ENCODE measurements at regions not wholly inside any gene's neighbourhood (a gene's known extent, or its start where the extent isn't known, plus 50 kb on each side); places are given as distances from the start of the nearest gene placed in this dataset.
"Not testable (repeated sequence)": the region's sequence is repeated elsewhere in the genome, so short reads cannot be mapped to it uniquely, and the experiment has no call there.

DNA sequence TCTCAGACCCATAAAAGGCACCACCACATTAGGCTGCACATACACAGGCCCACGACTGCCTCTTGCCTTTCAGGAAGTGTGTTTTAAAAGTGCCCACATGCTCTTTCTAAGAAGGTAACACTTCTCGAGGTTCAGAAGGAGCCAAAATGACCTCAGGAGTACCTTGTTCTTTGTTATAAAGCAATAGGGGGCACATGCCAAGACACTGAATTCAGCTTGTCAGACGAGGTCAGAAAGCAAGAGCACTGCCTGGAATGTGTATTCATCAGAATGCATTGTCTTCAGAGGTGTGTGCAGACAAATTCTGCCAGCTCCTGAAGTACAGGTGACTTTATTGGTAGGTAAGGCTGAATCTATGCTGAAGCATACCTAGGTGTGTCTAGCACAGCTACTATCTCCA lies 114.5 kb upstream of the IRX1 start:
- DNase-seq = no peak

DNA sequence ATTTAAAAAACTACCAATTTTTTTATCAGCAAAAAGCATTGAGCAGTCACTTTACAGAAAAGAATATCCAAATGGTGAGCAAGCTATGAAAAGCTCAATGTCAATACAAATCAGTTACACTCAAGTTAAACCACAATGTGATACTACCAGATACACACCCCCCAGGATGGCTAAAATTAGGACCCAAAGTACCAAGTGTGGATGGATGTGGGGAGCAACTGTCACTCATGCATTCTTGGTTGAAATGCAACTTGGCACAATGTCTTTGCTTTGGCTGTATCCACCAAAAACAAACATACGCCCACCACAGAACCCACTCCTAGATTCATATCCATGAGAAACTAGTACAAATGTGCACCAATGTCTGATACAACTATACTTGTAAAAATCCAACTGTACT lies 120.0 kb upstream of the IRX1 start:
- DNase-seq = no peak

DNA sequence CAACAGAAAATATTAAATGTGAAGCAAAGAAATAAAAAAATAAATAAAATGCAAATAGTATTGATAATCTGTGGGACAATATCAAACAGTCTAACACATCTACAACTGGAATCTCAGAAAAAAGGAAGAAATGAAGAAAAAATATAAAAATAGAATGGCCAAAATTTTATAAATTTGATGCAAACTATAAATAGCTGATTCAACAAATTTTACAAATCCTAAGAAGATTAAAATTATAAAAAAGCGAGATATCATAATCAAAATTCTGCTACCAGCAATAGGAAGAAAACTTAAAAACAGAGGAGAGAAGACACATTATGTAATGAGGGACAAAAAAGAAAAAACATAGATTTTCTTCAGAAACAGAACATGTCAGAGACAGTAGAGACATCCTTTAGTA lies 129.2 kb upstream of the IRX1 start:
- no peak for DNase-seq

DNA sequence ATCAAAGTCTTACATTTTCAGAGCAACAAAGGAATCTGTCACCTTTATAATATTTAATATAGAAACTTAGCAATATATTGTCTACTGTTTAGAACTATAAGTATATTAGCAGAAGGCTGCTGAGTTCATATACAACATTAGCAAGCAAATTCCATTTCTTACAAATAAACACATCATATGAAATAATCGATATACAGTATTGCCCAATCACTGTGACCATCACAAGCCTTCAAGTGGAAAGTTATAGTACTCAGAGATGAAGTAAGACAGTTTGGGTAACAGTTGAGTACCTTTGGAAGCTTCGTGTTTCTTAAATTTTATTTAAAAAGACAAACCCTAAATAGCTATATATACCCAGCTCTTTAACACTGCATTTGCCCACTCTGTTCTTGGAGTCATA lies 135.2 kb upstream of the IRX1 start:
- no peak for DNase-seq

DNA sequence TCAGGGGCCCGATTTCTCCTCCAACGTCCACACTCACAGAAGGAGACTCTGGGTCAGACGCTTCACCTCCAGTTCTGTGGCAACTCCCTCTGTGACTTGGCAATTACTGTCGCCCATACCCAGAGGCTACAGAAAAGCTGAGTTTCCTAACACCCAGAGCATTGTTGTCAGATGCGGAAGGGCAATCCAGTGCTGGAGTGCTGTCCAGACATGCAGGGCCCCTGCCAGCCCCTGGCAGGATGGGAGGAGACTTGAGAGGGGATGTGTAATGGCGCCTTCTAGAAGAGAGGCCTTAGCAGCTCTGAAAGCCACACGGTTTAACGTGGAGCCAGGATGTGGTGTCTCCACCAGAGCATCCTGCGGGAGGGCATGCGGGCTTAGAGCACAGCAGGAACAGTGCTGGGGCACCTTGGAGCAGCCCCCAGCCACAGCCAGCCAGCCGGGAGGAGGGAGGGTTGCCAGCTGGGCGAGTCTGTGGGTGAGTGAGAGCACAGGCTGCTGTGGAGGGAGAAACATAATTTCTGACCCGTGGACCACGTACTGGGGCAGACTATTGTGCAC lies 139.4 kb upstream of the IRX1 start:
- DNase-seq = no peak

DNA sequence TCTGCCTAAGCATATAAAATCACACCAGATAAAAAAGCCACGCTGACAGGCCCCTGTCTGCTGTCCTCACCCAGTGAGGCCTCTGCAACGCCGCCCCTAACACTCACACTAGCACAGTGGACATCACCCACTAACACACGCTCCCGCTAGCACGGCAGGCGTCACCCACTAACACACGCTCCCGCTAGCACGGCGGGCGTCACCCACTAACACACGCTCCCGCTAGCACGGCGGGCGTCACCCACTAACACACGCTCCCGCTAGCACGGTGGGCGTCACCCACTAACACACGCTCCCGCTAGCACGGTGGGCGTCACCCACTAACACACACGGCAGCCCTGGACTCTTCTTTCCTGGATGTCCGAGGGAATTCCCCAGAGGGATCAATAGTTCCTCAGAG lies 141.6 kb upstream of the IRX1 start:
- not testable (repeated sequence) for DNase-seq

DNA sequence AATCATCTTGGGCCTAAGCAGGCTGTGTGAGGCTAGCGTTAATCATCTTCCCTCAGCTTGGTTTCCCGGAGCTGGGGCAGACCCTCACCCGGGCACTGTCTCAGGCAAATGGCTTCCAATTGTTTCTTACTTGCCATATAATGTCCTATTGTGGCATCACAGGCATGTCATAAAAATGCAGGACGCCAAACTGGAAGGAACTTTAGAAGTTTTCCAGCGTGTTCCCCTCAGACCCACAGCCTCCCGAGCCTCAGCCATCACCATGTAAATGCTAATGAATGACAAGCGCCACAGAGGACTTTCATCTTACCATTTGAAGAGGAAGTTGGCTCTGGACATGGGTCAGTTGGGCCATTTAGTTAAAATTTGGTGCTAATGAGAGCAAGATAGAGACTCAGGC lies 143.0 kb upstream of the IRX1 start:
- DNase-seq = no peak

DNA sequence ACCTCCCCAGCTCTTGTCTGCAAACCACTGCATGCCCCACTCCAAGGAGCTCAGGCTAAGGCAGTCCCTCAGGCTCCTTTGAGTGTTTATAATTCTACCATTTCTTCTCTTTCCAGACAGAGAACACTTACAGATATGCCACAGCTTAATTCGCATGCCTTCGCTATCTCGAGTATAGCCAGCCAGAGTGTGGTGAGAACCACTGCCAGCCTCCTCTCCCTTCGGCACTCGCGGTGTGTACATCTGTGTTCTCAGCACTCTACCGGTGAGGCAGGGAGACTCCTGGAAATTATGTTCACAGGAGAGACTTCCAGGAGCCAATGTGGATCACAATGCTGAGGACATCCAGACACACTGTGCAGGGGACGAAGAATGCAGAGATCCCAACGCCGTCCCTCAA lies 143.7 kb upstream of the IRX1 start:
- DNase-seq = no peak

DNA sequence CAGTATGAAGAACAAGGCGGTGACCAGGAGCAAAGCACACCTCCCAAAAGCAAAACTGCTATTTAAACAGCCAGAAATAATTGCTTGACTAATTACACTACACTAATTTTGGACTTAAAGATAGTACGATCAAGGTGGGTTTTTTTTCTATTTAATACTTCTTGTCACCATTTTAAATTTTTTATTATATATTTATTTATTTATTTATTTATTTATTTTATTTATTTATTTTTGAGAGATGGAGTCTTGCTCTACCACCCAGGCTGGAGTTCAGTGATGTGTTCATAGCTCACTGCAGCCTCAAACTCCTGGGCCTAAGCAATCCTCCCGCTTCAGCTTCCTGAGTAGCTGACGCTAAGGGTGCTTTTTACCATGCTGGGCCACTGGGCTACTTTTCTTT lies 146.2 kb upstream of the IRX1 start:
- no peak for DNase-seq

DNA sequence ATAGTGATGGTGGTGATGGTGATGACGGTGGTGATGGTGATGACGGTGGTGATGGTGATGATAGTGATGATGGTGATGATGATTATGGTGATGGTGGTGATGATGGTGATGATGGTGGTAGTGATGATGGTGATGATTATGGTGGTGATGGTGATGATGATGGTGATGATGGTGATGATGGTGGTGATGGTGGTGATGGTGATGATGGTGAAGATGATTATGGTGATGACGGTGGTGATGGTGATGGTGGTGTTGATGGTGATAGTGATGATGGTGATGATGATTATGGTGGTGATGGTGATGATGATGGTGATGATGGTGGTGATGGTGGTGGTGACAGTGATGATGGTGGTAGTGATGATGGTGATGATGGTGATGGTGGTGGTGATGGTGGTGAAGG lies 149.2 kb upstream of the IRX1 start:
- DNase-seq = no peak

DNA sequence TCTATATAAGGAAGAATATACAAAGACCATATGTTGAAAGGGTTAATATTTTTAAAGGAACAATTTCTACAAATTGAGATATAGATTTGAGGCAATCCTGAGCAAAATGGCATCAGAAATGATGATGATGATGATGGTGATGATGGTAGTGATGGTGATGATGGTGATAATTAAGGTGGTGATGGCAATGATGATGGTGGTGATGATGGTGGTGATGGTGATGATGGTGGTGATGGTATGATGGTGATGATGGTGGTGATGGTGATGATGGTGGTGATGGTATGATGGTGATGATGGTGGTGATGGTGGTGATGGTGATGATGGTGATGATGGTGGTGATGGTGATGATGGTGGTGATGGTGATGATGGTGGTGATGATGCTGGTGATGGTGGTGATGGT lies 150.1 kb upstream of the IRX1 start:
- DNase-seq = not testable (repeated sequence)

DNA sequence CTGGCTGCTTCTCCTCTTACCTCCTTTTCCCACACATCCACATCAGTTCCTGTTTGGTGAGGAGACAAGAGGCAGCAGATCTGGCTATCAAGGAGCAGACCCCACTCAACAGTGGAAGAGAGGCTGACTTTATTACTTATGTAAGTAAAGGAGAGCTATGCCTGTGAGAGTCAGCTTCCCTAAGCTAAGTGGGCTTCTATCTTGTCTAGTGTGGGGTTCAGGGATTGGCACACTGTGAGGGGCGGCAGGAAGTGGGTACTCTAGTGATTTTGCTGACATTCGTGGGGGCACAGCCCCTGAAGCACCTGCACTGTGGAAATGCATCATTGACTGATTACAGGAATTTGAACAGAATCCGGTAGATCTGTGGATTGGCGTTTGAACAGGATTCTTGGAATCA lies 163.5 kb upstream of the IRX1 start:
- DNase-seq = no peak

DNA sequence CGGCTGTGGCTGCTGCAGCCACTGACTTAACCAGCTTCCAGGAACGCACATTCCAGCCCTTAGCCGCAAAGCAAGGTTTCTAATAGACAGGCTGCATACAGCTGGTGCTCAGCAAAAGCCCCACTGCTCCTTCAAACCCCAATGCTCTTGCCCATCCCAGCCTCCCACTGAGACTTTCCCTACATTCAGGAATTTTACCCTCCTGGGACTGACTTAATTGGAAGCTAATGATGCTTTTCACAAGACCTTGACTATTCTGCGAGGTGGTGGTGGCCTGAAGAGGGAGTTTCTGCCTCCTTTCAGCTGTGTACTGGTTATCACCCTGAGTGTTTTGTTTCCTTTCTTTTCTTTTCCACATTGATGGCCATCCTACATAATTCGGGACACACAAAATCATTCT lies 164.9 kb upstream of the IRX1 start:
- no peak for DNase-seq

DNA sequence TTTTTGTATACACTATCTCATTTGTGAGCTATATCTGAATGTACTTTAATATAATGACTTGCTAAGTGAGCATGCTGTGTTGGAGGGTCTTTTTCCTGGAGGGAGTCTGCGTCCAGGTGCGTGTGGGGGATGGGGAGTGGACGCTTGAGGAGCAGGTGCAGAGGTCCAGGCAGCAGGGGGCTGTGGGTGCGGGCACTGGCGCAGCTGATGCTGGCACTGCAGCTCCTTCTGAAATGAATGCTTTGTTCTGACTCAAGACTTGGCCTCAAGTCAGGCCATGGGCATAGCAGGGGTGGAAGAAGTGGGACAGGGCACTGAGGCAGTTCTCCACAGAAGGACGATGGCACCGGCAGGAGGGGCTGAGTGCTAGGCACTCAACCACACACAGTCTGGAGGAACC lies 165.7 kb upstream of the IRX1 start:
- no peak for DNase-seq

DNA sequence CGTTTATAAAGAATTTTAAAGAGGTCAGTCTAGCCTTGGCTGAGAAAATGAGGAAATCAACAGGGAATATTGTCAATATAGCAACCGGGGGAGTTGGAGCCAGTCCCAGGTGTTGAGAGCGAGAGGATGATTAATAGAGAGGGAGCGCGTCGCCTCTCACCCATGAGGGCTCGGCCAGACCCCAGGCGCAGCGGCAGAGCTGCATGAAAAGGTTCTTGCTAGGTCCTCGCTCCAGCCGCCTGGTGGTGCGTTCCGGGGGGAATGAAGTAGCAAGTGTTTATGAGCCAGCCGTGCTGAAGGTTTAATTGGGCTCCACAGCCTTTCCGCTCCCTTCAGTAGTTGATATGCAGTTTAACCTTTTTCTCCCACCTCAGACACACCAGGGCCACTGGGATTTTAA lies 167.3 kb upstream of the IRX1 start:
- peak; percentile 37 for DNase-seq

DNA sequence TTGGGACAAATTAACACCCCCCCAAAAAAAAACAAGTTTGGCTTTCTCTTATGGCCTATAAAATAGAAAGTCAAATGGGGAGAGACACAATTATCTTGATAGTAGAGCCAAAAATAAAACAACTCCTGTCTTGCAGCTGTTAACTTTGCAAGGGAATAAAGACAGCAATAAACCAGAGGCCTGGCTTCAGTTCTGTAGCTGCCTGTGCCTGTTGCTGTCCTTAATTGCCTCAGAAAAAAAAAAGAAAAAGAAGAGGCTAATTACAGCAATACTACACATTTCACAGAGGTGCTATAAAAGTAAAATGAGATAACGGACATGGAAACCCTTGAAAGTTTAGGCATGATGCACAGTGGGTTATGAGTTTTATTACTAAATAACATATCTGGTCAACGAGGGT lies 170.7 kb upstream of the IRX1 start:
- no peak for DNase-seq

DNA sequence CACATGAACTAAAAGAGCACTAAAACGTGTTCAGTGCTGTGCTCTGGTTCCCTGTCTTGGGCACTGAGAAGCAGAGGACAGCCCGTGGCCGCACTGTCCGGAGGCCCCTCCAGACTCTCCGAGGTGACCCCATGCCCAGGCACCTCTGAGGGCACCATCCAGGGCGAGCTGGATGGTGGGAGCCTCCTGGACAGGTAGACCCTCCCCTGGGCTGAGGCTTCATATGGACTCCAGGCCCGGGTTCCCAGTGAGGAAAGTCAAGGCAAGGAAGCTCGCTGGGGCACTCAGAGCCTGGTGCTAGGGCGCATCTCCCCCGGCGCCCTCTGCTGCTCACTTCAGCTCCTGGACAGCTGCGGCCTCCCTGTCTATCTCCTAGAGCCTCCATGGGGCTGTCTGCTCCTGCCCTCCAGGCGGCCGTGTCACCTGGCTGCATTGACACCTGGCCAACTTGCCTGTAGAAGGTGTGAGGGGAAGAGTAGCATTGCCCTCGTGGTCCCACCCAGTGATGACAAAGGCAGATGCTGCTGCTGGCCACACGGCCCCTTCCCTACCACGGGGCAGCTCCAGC lies 178.2 kb upstream of the IRX1 start:
- DNase-seq = no peak

DNA sequence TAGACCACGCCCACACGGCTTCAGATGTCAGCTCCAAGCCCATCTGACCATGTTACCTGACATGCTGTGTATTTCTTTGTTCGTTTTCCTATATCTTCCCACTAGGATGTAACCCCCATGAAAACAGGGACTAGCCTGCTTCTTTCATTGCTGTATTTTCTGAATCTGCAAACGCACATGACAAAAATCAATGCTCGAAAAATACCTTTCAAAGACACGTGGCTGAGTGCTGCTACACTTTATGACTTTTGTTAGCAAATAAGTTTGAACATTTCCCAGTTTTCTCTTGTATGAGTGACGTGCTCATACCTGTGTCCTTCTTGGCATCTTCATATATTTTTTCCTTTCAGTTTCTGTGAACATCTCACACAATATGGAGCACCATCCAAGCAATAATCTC lies 181.3 kb upstream of the IRX1 start:
- DNase-seq = no peak

DNA sequence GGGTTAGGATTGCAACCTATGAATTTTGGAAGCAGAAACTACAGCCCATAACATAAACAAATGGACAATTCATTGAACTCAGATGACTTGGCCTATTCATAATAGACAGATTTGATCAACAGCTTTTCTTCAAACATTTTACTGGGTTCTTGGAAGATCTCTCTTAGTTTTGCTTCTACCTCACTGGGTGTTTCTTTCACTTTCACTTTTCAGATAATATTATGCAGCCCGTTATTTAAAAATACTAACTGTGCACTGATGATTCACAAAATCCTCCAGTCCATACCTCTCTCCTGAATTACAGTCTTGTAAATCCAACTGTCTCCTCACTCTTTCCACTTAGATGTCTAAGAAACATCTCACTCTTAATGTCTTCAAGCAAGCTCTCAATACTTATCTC lies 183.5 kb upstream of the IRX1 start:
- no peak for DNase-seq

DNA sequence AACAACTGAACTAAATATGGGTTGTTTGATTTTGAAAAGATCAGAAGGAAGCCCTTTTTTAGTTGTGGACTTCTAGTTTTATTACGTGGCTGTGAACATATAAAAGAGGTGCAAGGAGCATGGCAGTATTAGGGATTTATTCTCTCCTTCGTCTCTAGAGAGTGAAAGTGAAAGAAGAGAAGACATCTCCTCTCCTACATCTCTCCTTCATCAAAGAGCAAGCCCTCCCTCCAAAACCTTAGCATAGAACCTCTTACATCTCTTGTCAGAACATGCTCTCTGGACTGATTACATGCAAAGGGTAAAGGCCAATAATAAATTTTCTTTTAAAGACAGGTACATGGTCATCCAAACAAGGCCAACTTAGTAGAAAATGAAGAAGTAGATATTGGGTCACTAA lies 184.3 kb upstream of the IRX1 start:
- no peak for DNase-seq

DNA sequence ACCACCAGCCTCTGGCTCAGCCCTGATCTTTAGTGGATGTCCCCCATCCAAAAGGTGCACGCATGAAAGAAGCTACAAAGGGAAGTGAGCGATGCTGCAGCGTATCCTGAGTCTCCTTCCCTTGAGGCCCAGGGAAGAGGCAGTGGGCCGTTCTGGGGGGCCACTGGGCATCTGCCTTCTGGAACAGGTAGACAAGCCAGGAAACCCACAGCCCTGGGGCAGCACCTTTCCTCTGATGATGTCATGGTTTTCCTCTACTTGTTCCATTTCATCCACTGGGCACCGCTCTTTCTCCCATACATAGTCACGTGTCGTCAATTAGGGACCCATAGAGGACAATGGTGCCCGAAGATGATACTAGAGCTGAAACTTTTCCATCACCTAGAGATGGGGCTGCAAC lies 194.0 kb upstream of the IRX1 start:
- no peak for DNase-seq

DNA sequence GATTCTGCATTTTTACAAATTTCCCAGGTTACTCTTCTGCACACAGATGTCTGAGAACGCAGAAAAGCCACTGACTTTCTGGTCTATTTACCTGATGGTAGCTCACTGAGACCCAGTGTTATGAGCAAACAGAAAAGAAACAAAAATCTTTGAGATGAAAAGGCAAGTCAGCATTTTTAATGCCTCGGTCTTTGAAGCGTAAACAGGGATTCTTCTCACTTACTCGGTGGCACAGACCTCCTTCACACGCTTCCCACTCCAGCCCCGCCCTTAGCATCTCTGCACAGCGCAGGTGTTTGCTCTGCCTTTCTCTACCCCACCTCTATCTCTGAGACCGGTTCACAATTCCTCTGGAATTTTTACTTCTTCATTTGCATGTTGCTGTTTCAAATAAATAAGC lies 195.0 kb upstream of the IRX1 start:
- DNase-seq = no peak

DNA sequence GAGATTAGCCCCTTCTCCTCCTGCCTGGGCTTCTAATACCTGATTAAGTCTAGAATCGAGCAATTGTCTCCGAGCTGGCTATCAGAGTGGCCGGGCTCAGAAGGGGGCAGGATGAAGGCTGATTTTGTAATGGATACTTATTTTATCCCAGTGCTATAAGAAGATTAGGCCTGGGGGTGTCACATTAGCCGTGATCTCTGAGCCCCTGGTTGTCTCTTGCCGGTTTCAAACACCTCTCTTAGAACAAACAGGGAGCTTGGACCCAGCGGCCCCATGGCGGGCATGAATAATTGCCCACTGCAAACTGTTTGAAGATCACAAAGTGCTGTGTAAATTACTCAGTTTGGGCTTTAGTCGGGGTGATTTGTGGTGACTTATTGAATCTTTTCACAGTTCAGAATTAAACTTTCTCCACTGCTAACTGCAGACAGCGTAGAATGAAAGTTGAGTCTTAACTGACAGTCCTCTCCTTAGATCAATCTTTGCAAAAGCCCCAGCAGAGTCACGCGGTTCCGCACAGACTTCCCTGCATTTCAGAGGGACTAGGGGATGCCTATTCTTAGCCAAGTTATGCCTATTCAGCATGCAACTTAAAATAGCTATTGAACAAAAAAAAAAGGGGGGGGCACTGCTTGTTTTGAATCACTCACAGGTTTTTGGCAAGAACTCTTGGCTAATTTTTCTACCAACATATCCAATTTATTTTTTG lies 200.6 kb upstream of the IRX1 start:
- DNase-seq = no peak

DNA sequence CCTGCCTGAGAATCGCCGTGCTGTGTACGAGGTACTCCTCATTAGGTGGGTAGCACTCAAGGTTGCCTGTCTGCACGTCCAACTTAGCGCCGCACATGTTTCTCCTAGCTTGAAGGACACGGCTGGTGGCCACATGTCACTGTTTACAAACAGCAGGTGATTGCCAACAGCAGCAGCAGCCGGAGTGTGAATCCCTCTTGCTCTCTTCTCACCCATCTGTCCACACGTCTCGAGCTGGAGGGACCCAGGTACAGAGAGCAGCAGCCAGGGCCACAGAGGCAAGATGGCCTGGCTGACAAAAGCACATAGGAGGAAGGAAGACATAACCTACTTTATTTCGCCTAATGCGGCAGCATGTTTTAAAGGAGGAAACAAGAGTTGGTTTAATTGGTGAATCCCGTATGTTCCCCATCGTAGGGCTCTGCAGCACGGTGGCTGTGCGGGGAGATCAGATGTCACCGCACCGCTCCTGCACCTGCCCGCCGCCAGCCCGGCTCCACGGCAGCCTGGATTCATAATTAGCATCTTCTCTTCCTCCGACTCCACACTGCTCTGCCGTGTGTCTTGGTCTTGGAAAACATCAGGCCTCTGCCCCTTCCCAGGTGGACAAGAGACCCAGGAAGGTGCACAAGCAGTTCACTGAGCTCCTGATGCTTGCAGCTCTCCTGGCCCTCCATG lies 201.6 kb upstream of the IRX1 start:
- DNase-seq = no peak

Measured in femur (tissue), 1 donor.